ENCODE measurements at regions not wholly inside any gene's neighbourhood (a gene's known extent, or its start where the extent isn't known, plus 50 kb on each side); places are given as distances from the start of the nearest gene placed in this dataset.

DNA sequence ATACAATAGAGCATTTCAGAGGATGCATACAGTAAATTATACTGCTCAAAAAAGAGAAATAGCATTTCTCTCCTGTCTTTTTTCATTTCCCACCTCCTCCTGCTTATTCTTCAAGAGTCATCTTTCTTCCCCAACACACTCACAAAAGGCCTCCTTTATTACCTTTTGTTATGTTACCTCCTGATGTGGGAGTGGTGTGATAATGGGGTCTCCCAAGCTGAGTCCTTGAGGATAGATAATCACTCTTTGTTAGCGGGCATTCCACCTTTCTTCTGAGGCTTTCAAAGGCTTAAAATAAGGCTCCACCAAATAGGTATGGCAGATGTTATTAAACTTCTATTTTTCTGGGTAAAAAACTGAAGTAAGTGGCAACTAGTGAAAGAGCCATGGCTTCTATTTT is 159.8 kb downstream of the CPEB2 start:
- H4K20me1 ChIP-seq (ENCODE audit: control insufficient read depth, insufficient read depth, low read depth, low read length) = no peaks in the 10 kb centered on the region
- no peak overlapping the region for H3K4me2 ChIP-seq (ENCODE audit: low read length)
- no peaks in the 10 kb centered on the region for H3K27me3 ChIP-seq (ENCODE audit: control insufficient read depth, low read length)
- H3K79me2 ChIP-seq (ENCODE audit: control insufficient read depth, low read length) = no peaks in the 10 kb centered on the region
- no peak for TF ChIP-seq EZH2phosphoT487 (IDR thresholded peaks at IDR 0.05; ENCODE audit: borderline replicate concordance, low read length)
- TF ChIP-seq CTCF (IDR thresholded peaks at IDR 0.05; ENCODE audit: low read depth, low read length, poor library complexity, severe bottlenecking) = no peak
- no peak overlapping the region for H3K4me3 ChIP-seq (ENCODE audit: low read length)
- no peaks in the 10 kb centered on the region for H3K4me1 ChIP-seq (ENCODE audit: control insufficient read depth, low read length)
- H3K36me3 ChIP-seq (ENCODE audit: control insufficient read depth, low read length) = no peaks in the 10 kb centered on the region
- no peaks in the 10 kb centered on the region for H3K9me2 ChIP-seq (replicated peaks; ENCODE audit: control insufficient read depth, low read length)
- H3K27ac ChIP-seq (ENCODE audit: low read depth, low read length) = no peak overlapping the region
- H3F3A ChIP-seq (ENCODE audit: control insufficient read depth, insufficient read depth) = no peaks in the 10 kb centered on the region
- no peaks in the 10 kb centered on the region for H3K9me3 ChIP-seq (ENCODE audit: control insufficient read depth, insufficient read depth, low read length)

- Histone ChIP-seq H3K9me2 (replicated peaks; ENCODE audit: control insufficient read depth, low read length) (no peaks in the 10 kb centered on the region), H3K79me2 (ENCODE audit: control insufficient read depth, low read length) (no peaks in the 10 kb centered on the region), H3K4me2 (ENCODE audit: low read length) (no peak overlapping the region), H3K27me3 (ENCODE audit: control insufficient read depth, low read length) (no peaks in the 10 kb centered on the region), H3K36me3 (ENCODE audit: control insufficient read depth, low read length) (no peaks in the 10 kb centered on the region), H3K27ac (ENCODE audit: low read depth, low read length) (no peak overlapping the region), H3K9me3 (ENCODE audit: control insufficient read depth, insufficient read depth, low read length) (no peaks in the 10 kb centered on the region), H3F3A (ENCODE audit: control insufficient read depth, insufficient read depth) (no peaks in the 10 kb centered on the region), H3K4me1 (ENCODE audit: control insufficient read depth, low read length) (no peaks in the 10 kb centered on the region), H4K20me1 (ENCODE audit: control insufficient read depth, insufficient read depth, low read depth, low read length) (no peaks in the 10 kb centered on the region), H3K4me3 (ENCODE audit: low read length) (no peak overlapping the region)
- TF ChIP-seq CTCF (IDR thresholded peaks at IDR 0.05; ENCODE audit: low read depth, low read length, poor library complexity, severe bottlenecking) = peak; percentile 28
- TF ChIP-seq EZH2phosphoT487 (IDR thresholded peaks at IDR 0.05; ENCODE audit: borderline replicate concordance, low read length) = no peak
Measured at GRCh38 chr4:15162465-15163283, 160.4 kb downstream of the CPEB2 start.

DNA sequence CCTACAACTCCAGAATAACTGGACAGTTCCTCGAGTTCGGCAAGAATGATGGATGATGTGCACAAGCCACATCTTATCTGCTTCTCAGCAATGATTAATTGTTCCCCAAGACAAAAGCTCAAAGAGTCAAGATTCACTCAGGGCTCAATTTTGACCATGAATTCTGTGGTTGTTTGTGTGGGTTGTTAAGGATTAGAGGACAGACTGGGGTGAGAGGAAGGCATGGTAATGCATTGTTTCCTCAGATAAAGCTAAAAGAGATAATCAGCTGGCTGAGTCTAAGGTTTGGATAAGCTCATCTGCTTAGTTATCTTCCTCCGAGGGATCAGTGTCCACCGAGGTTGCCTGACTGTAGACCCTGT is 161.0 kb downstream of the CPEB2 start:
- H3K9me3 ChIP-seq (ENCODE audit: control insufficient read depth, insufficient read depth, low read length) = no peaks in the 10 kb centered on the region
- no peaks in the 10 kb centered on the region for H3K27me3 ChIP-seq (ENCODE audit: control insufficient read depth, low read length)
- no peaks in the 10 kb centered on the region for H3K79me2 ChIP-seq (ENCODE audit: control insufficient read depth, low read length)
- H3K9me2 ChIP-seq (replicated peaks; ENCODE audit: control insufficient read depth, low read length) = no peaks in the 10 kb centered on the region
- H3K36me3 ChIP-seq (ENCODE audit: control insufficient read depth, low read length) = no peaks in the 10 kb centered on the region
- TF ChIP-seq CTCF (IDR thresholded peaks at IDR 0.05; ENCODE audit: low read depth, low read length, poor library complexity, severe bottlenecking) = no peak
- no peak for TF ChIP-seq EZH2phosphoT487 (IDR thresholded peaks at IDR 0.05; ENCODE audit: borderline replicate concordance, low read length)
- H4K20me1 ChIP-seq (ENCODE audit: control insufficient read depth, insufficient read depth, low read depth, low read length) = no peaks in the 10 kb centered on the region
- H3K27ac ChIP-seq (ENCODE audit: low read depth, low read length) = no peak overlapping the region
- no peaks in the 10 kb centered on the region for H3F3A ChIP-seq (ENCODE audit: control insufficient read depth, insufficient read depth)
- H3K4me2 ChIP-seq (ENCODE audit: low read length) = no peak overlapping the region
- no peak overlapping the region for H3K4me3 ChIP-seq (ENCODE audit: low read length)
- no peaks in the 10 kb centered on the region for H3K4me1 ChIP-seq (ENCODE audit: control insufficient read depth, low read length)

Measured in DOHH2 (cell line).